HEK293 (cell line): ENCODE measurements at regions not wholly inside any gene's neighbourhood (a gene's known extent, or its start where the extent isn't known, plus 50 kb on each side); places are given as distances from the start of the nearest gene placed in this dataset.

Experiments
- CTCF ChIA-PET: fragments of 350-600 bp; formaldehyde crosslinking; extraction: SDS; loops from one replicate; lab custom pipeline; 2021; ENCODE audit warnings: antibody characterized with exemption; lab: Yijun Ruan, JAX
- POLR2A ChIA-PET: fragments of 300-600 bp; formaldehyde crosslinking; extraction: SDS; loops from one replicate; lab custom pipeline; 2020; ENCODE audit warnings: antibody characterized with exemption, inconsistent platforms; lab: Yijun Ruan, JAX
- H3K27ac ChIP-seq: fragments of 200-500 bp; sonication (Bioruptor generic); 2 replicates; pipeline ENCODE4 v1.5.1; 2014; ENCODE audit warnings: low read depth, low read length, control low read depth, inconsistent platforms; ENCODE audit errors: extremely low read depth
- H3K36me3 ChIP-seq, 2 experiments: fragments of 200-500 bp in 1 of 2; sonication (Bioruptor generic) in 1 of 2; 1 replicate in 1 of 2; 2 replicates in 1 of 2; pipeline ENCODE4 v1.5.1; 2014 to 2017; ENCODE audit warnings: inconsistent platforms in 2 of 2, low read length in 2 of 2; ENCODE audit not compliant: control insufficient read depth in 2 of 2, insufficient read depth in 1 of 2
- H3K4me1 ChIP-seq: fragments of 200-500 bp; sonication (Bioruptor generic); 2 replicates; pipeline ENCODE4 v1.5.1; 2014; ENCODE audit warnings: mild to moderate bottlenecking, low read length, inconsistent platforms; ENCODE audit not compliant: control insufficient read depth, insufficient read depth
- H3K4me3 ChIP-seq: 2 replicates; pipeline ENCODE4 v1.5.1; 2011; ENCODE audit warnings: low read depth, mild to moderate bottlenecking, control low read depth, low read length, moderate library complexity
- H3K9me3 ChIP-seq: fragments of 200-500 bp; sonication (Bioruptor generic); 2 replicates; pipeline ENCODE4 v1.5.1; 2014; ENCODE audit warnings: low read depth, low read length, inconsistent platforms; ENCODE audit not compliant: control insufficient read depth, insufficient read depth
- CTCF ChIP-seq: fragments of 450-650 bp; formaldehyde crosslinking; IDR thresholded peaks from 2 replicates; pipeline ENCODE4 v1.5.1; 2016; ENCODE audit warnings: missing biosample characterization, missing genetic modification characterization
- HOXC10 ChIP-seq: sonication (generic); formaldehyde crosslinking; IDR thresholded peaks from 2 replicates; pipeline ENCODE4 v1.8.1; 2023; ENCODE audit warnings: mild to moderate bottlenecking, missing genetic modification reagents
- KLF7 ChIP-seq: fragments of 450-650 bp; formaldehyde crosslinking; IDR thresholded peaks from 2 replicates; pipeline ENCODE4 v1.5.1; 2016; ENCODE audit warnings: missing biosample characterization, missing genetic modification characterization, borderline replicate concordance
- PRDM4 ChIP-seq: fragments of 450-650 bp; formaldehyde crosslinking; IDR thresholded peaks from 2 replicates; pipeline ENCODE4 v1.5.1; 2017; ENCODE audit warnings: missing biosample characterization, missing genetic modification characterization
- TCF7L2 ChIP-seq: IDR thresholded peaks from 2 replicates; pipeline ENCODE4 v1.6.1; 2011; ENCODE audit warnings: low read depth, mild to moderate bottlenecking, inconsistent platforms, low read length, moderate library complexity, borderline replicate concordance
- ZEB2 ChIP-seq: fragments of 450-650 bp; formaldehyde crosslinking; IDR thresholded peaks from 2 replicates; pipeline ENCODE4 v1.5.1; 2016; ENCODE audit warnings: missing biosample characterization, missing genetic modification characterization
- ZNF114 ChIP-seq: fragments of 450-650 bp; formaldehyde crosslinking; IDR thresholded peaks from 2 replicates; pipeline ENCODE4 v1.5.0; 2017; ENCODE audit warnings: missing biosample characterization, missing genetic modification characterization
- ZNF221 ChIP-seq: fragments of 450-650 bp; formaldehyde crosslinking; IDR thresholded peaks from 2 replicates; pipeline ENCODE4 v1.5.1; 2017; ENCODE audit warnings: missing biosample characterization, missing genetic modification characterization, borderline replicate concordance
- ZNF335 ChIP-seq: fragments of 450-650 bp; formaldehyde crosslinking; conservative IDR thresholded peaks from 2 replicates; pipeline ENCODE4 v1.5.1; 2016; ENCODE audit warnings: missing biosample characterization, missing genetic modification characterization
- ZNF366 ChIP-seq: fragments of 450-650 bp; formaldehyde crosslinking; conservative IDR thresholded peaks from 2 replicates; pipeline ENCODE4 v1.5.1; 2016; ENCODE audit warnings: missing biosample characterization, missing genetic modification characterization
- ZNF501 ChIP-seq: fragments of 450-650 bp; formaldehyde crosslinking; IDR thresholded peaks from 2 replicates; pipeline ENCODE4 v1.5.1; 2016; ENCODE audit warnings: missing biosample characterization, missing genetic modification characterization
- ZNF654 ChIP-seq: fragments of 450-650 bp; formaldehyde crosslinking; IDR thresholded peaks from 2 replicates; pipeline ENCODE4 v1.5.1; 2016; ENCODE audit warnings: low read depth, missing biosample characterization, missing genetic modification characterization
- ZNF791 ChIP-seq: fragments of 450-650 bp; formaldehyde crosslinking; IDR thresholded peaks from 2 replicates; pipeline ENCODE4 v1.5.1; 2016; ENCODE audit warnings: missing biosample characterization, missing genetic modification characterization
- ZNF843 ChIP-seq: fragments of 450-650 bp; formaldehyde crosslinking; IDR thresholded peaks from 2 replicates; pipeline ENCODE4 v1.5.1; 2016; ENCODE audit warnings: missing biosample characterization, missing genetic modification characterization
- ZSCAN18 ChIP-seq: fragments of 450-650 bp; formaldehyde crosslinking; IDR thresholded peaks from 2 replicates; pipeline ENCODE4 v1.5.1; 2016; ENCODE audit warnings: missing biosample characterization, missing genetic modification characterization
- TF ChIP-seq, protein P1 (sequence below): fragments of 450-650 bp; formaldehyde crosslinking; IDR thresholded peaks from 2 replicates; pipeline ENCODE4 v1.5.1; 2017; ENCODE audit warnings: missing biosample characterization, mild to moderate bottlenecking, missing genetic modification characterization, moderate library complexity
- TF ChIP-seq, protein P2 (sequence below): fragments of 450-650 bp; formaldehyde crosslinking; IDR thresholded peaks from 2 replicates; pipeline ENCODE4 v1.5.1; 2016; ENCODE audit warnings: missing biosample characterization, missing genetic modification characterization
- TF ChIP-seq, protein P3 (sequence below): fragments of 450-650 bp; formaldehyde crosslinking; optimal IDR thresholded peaks from 2 replicates; pipeline ENCODE3; 2016; ENCODE audit warnings: missing biosample characterization, mild to moderate bottlenecking, missing genetic modification characterization

DNA sequence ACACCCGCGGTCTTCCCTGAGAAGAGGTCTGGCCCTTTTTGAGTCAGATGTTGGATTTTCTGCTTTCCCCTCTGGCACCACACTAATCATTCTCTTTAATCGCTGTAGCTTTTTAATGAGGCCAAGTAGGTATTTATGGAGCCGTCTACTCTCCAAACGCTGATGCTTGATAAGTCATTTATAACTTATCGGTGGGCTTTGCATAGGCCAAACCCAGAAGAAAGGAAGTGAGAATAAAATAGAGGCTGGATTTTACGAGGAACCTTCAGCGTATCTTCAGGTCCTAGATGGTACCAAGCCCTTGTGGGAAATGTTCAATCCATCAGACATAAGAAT, 142.5 kb upstream of the CTAGE1 start:
- H3K4me3 ChIP-seq: no peak overlapping the region
- CTCF ChIA-PET: interaction anchor here (0.7 to 0.9 kb wide), 2 partner anchors 112 to 380 kb away, joined by 4 read pairs; no protein-coding TSS in a partner anchor
- no peaks in the 10 kb centered on the region for H3K9me3 ChIP-seq
- peaks cover 12% of the 10 kb centered on the region; the same call in 1 of the 2 replicates for H3K4me1 ChIP-seq
- peak overlapping the region; percentile 99 for H3K27ac ChIP-seq
- no peaks in the 10 kb centered on the region for H3K36me3 ChIP-seq
- POLR2A ChIA-PET: no interaction called here
- TF ChIP-seq ZNF114 (tag by site-specific recombination): no peak
- no peak for TF ChIP-seq PRDM4 (tag by site-specific recombination)
- TF ChIP-seq ZNF654 (tag by site-specific recombination): no peak
- 0 out of 2 replicates have a peak, but pooled peaks have one; percentile 9 for TF ChIP-seq ZNF843 (tag by site-specific recombination)
- TF ChIP-seq ZNF335: peak; percentile 43; the same call in 1 of the 2 replicates
- peak; percentile 14; the same call in 1 of the 2 replicates for TF ChIP-seq ZNF501 (tag by site-specific recombination)
- 0 out of 2 replicates have a peak, but pooled peaks have one; percentile 0 for TF ChIP-seq ZNF366 (tag by site-specific recombination)
- no peak for TF ChIP-seq ZSCAN18 (tag by site-specific recombination)
- 0 out of 2 replicates have a peak, but pooled peaks have one; percentile 2 for TF ChIP-seq CTCF (tag by site-specific recombination)

DNA sequence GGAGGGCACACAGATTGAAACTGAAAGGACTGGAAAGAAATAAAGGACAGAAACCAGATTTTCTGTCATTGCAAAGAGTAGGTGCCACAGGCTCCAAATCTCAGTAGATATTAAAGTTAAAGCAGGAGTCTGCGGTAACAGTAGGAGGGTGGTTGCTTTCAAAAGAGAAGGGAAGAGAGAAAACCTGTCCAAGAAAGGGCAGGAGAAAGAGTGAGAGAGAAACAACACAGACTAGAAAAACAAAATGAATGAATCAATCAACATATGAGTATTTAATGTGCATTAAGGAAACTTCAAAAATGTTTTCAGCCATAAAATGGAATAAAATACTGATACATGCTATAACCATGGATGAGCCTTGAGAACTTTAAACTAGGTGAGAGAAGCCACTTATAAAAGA, 143.1 kb upstream of the CTAGE1 start:
- POLR2A ChIA-PET: interaction anchor here (1.1 kb wide), 1 partner anchor 390 kb away, joined by 3 read pairs; no protein-coding TSS in a partner anchor
- Histone ChIP-seq H3K9me3 (no peaks in the 10 kb centered on the region), H3K27ac (no peak overlapping the region; the same call in 1 of the 2 replicates), H3K36me3 (no peaks in the 10 kb centered on the region), H3K4me1 (peaks cover 12% of the 10 kb centered on the region; the same call in 1 of the 2 replicates), H3K4me3 (no peak overlapping the region)
- TF ChIP-seq TCF7L2 (no peak), ZNF791 (tag by site-specific recombination) (no peak)
- CTCF ChIA-PET: interaction anchor here (0.6 to 0.9 kb wide), 3 partner anchors 112 to 381 kb away, joined by 3 to 4 read pairs (median 4); no protein-coding TSS in a partner anchor

GRCh38 chr18:22563164-22563583, 145.5 kb upstream of the CTAGE1 start:
- CTCF ChIA-PET: interaction anchor here (0.5 to 2.5 kb wide), 28 partner anchors 10 to 697 kb away, joined by 3 to 13 read pairs (median 4); no protein-coding TSS in a partner anchor
- Histone ChIP-seq H3K4me1 (peaks cover 10% of the 10 kb centered on the region; the same call in 1 of the 2 replicates), H3K9me3 (no peaks in the 10 kb centered on the region), H3K27ac (no peak overlapping the region), H3K4me3 (no peak overlapping the region), H3K36me3 (no peaks in the 10 kb centered on the region)
- POLR2A ChIA-PET: interaction anchor here (0.5 to 1.7 kb wide), 2 partner anchors 362 to 394 kb away, joined by 3 to 10 read pairs; partner anchors contain the start of gene GATA6
- TF ChIP-seq ZNF221: no peak
- no peak for TF ChIP-seq ZEB2 (tag by site-specific recombination)
- TF ChIP-seq, protein P1, sequence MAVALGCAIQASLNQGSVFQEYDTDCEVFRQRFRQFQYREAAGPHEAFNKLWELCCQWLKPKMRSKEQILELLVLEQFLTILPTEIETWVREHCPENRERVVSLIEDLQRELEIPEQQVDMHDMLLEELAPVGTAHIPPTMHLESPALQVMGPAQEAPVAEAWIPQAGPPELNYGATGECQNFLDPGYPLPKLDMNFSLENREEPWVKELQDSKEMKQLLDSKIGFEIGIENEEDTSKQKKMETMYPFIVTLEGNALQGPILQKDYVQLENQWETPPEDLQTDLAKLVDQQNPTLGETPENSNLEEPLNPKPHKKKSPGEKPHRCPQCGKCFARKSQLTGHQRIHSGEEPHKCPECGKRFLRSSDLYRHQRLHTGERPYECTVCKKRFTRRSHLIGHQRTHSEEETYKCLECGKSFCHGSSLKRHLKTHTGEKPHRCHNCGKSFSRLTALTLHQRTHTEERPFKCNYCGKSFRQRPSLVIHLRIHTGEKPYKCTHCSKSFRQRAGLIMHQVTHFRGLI (tag by site-specific recombination): peak; percentile 61; the same call in 1 of the 2 replicates
- TF ChIP-seq, protein P2, sequence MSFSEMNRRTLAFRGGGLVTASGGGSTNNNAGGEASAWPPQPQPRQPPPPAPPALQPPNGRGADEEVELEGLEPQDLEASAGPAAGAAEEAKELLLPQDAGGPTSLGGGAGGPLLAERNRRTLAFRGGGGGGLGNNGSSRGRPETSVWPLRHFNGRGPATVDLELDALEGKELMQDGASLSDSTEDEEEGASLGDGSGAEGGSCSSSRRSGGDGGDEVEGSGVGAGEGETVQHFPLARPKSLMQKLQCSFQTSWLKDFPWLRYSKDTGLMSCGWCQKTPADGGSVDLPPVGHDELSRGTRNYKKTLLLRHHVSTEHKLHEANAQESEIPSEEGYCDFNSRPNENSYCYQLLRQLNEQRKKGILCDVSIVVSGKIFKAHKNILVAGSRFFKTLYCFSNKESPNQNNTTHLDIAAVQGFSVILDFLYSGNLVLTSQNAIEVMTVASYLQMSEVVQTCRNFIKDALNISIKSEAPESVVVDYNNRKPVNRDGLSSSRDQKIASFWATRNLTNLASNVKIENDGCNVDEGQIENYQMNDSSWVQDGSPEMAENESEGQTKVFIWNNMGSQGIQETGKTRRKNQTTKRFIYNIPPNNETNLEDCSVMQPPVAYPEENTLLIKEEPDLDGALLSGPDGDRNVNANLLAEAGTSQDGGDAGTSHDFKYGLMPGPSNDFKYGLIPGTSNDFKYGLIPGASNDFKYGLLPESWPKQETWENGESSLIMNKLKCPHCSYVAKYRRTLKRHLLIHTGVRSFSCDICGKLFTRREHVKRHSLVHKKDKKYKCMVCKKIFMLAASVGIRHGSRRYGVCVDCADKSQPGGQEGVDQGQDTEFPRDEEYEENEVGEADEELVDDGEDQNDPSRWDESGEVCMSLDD: no peak
- TF ChIP-seq KLF7 (tag by site-specific recombination): no peak
- TF ChIP-seq, protein P3, sequence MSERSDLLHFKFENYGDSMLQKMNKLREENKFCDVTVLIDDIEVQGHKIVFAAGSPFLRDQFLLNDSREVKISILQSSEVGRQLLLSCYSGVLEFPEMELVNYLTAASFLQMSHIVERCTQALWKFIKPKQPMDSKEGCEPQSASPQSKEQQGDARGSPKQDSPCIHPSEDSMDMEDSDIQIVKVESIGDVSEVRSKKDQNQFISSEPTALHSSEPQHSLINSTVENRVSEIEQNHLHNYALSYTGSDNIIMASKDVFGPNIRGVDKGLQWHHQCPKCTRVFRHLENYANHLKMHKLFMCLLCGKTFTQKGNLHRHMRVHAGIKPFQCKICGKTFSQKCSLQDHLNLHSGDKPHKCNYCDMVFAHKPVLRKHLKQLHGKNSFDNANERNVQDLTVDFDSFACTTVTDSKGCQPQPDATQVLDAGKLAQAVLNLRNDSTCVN (tag by site-specific recombination): no peak
- no peak for TF ChIP-seq HOXC10 (CRISPR knock-in tag)
